K562 (cell line): ENCODE measurements at regions not wholly inside any gene's neighbourhood (a gene's known extent, or its start where the extent isn't known, plus 50 kb on each side); places are given as distances from the start of the nearest gene placed in this dataset.

Experiments used
- ATAC-seq: fragments of 200-7000 bp; cut with Tn5 transposase; 3 replicates; pipeline ENCODE4 v1.9.1; 2020; ENCODE audit warnings: moderate library complexity
- BruUV-seq: library from RNA; stranded (reverse); fragments of 400-500 nt; replicated peaks from 2 replicates; lab custom pipeline; 2021; lab: Mats Ljungman, UMichigan
- CTCF ChIA-PET: fragments of 300-600 bp; formaldehyde crosslinking; extraction: SDS; loops from one replicate; lab custom pipeline; 2021; ENCODE audit warnings: low intra/inter-chr PET ratio; lab: Yijun Ruan, JAX
- POLR2A ChIA-PET: fragments of 300-600, 350-650 bp; sonication (Branson Sonifier 250); formaldehyde crosslinking; extraction: SDS; loops from one replicate; lab custom pipeline; 2021; ENCODE audit warnings: antibody characterized with exemption, inconsistent platforms; lab: Yijun Ruan, JAX
- DNase-seq, 4 experiments: peaks; one replicate each; pipeline versions ENCODE4 v3.0.0 to v3.0.0-alpha.2; 2011 to 2018; ENCODE audit warnings: low spot score in 3 of 4, mixed read lengths in 3 of 4; ENCODE audit errors: extremely low read depth in 1 of 4
- FAIRE-seq: peaks from 2 replicates; lab custom pipeline; 2011; peaks lifted over from hg19 to GRCh38; lab: Jason Lieb, UNC
- H2AFZ ChIP-seq: 2 replicates; pipeline ENCODE4 v1.6.0; 2011; ENCODE audit warnings: low read depth, low read length, control low read depth, inconsistent platforms
- H3K27ac ChIP-seq: fragments of 200-600 bp; 3 replicates; pipeline ENCODE4 v1.8.0; 2011; ENCODE audit warnings: low read depth, mild to moderate bottlenecking, control low read depth, inconsistent platforms, low read length, moderate library complexity, mixed read lengths; ENCODE audit errors: extremely low read depth
- H3K27me3 ChIP-seq, 2 experiments: fragments of 300-600 bp in 1 of 2; 2 replicates in 1 of 2; 3 replicates in 1 of 2; pipeline versions ENCODE4 v1.6.0 to v1.8.0; 2011; ENCODE audit warnings: inconsistent platforms in 2 of 2, low read length in 2 of 2, mild to moderate bottlenecking in 1 of 2, mixed read lengths in 1 of 2, moderate library complexity in 1 of 2; ENCODE audit not compliant: control insufficient read depth in 2 of 2, insufficient read depth in 2 of 2
- H3K36me3 ChIP-seq: fragments of 300-600 bp; 3 replicates; pipeline ENCODE4 v1.8.0; 2011; ENCODE audit warnings: mild to moderate bottlenecking, low read length, inconsistent platforms; ENCODE audit not compliant: control insufficient read depth, insufficient read depth
- H3K4me1 ChIP-seq, 2 experiments: fragments of 200-600 bp in 1 of 2; replicated peaks in 1 of 2; 2 replicates in 1 of 2; 3 replicates in 1 of 2; pipeline versions ENCODE4 v1.5.1 to v1.8.0; 2011; ENCODE audit warnings: inconsistent platforms in 2 of 2, low read length in 2 of 2, mild to moderate bottlenecking in 1 of 2, mixed read lengths in 1 of 2, moderate library complexity in 1 of 2; ENCODE audit not compliant: control insufficient read depth in 2 of 2, insufficient read depth in 2 of 2
- H3K4me2 ChIP-seq: 2 replicates; pipeline ENCODE4 v1.6.1; 2011; ENCODE audit warnings: low read length, control low read depth, inconsistent platforms, mixed read lengths; ENCODE audit not compliant: insufficient read depth
- H3K4me3 ChIP-seq: fragments of 200-600 bp; sonication (generic), shearing (Covaris generic); 2 replicates; pipeline ENCODE4 v1.5.1; 2016; ENCODE audit warnings: control low read depth, inconsistent platforms
- H3K79me2 ChIP-seq: fragments of 200-600 bp; 3 replicates; pipeline ENCODE4 v1.8.0; 2011; ENCODE audit warnings: low read length, inconsistent platforms; ENCODE audit not compliant: control insufficient read depth, insufficient read depth
- H3K9ac ChIP-seq, 2 experiments: 2 replicates each; pipeline versions ENCODE4 v1.6.0 to v1.6.1; 2011; ENCODE audit warnings: low read depth in 2 of 2, low read length in 2 of 2, control low read depth in 1 of 2, inconsistent platforms in 1 of 2, mild to moderate bottlenecking in 1 of 2, mixed read lengths in 1 of 2; ENCODE audit not compliant: insufficient read depth in 1 of 2
- H3K9me1 ChIP-seq: one replicate; pipeline ENCODE4 v1.6.0; 2011; ENCODE audit warnings: inconsistent platforms, mild to moderate bottlenecking, low read length, moderate library complexity; ENCODE audit not compliant: control insufficient read depth, insufficient read depth
- H3K9me3 ChIP-seq: replicated peaks from 2 replicates; pipeline ENCODE4 v1.5.1; 2011; ENCODE audit warnings: low read depth, low read length, inconsistent platforms; ENCODE audit not compliant: control insufficient read depth, insufficient read depth
- H4K20me1 ChIP-seq: replicated peaks from 2 replicates; pipeline ENCODE4 v1.6.1; 2011; ENCODE audit warnings: low read length, inconsistent platforms, mixed read lengths; ENCODE audit not compliant: control insufficient read depth, insufficient read depth
- ETV6 ChIP-seq, 3 experiments: fragments of 150-350 bp in 1 of 3; sonication (generic) in 1 of 3; formaldehyde crosslinking in 1 of 3; IDR thresholded peaks; 2 replicates each; pipeline versions ENCODE4 v1.6.1 to v1.8.0; 2014 to 2022; ENCODE audit warnings: borderline replicate concordance in 2 of 3, low read depth in 2 of 3, antibody characterized with exemption in 1 of 3, low read length in 1 of 3, mild to moderate bottlenecking in 1 of 3, missing genetic modification reagents in 1 of 3
- MNT ChIP-seq, 2 experiments: fragments of 450-650 bp; conservative IDR thresholded peaks; 2 replicates each; pipeline ENCODE4 v1.6.1; 2017; ENCODE audit warnings: mild to moderate bottlenecking in 2 of 2, moderate library complexity in 2 of 2
- NFE2L1 ChIP-seq: fragments of 450-650 bp; IDR thresholded peaks from 2 replicates; pipeline ENCODE4 v1.6.1; 2016; ENCODE audit warnings: missing genetic modification characterization, low read depth, mild to moderate bottlenecking, missing compliant biosample characterization, moderate library complexity, borderline replicate concordance
- PRMT5 ChIP-seq: sonication (generic); formaldehyde crosslinking; IDR thresholded peaks from 2 replicates; pipeline ENCODE4 v1.5.0; 2020; ENCODE audit warnings: missing genetic modification reagents
- TAF9B ChIP-seq: fragments of 450-650 bp; IDR thresholded peaks from 2 replicates; pipeline ENCODE4 v1.6.1; 2018; ENCODE audit warnings: mild to moderate bottlenecking; ENCODE audit not compliant: partially characterized antibody
- ZNF165 ChIP-seq: fragments of 250-450 bp; sonication (Bioruptor Pico); IDR thresholded peaks from 2 replicates; pipeline ENCODE4 v1.4.0; 2020; ENCODE audit warnings: borderline replicate concordance
- WGBS: fragments of 100-300 bp; shearing (Covaris generic); methylation state at CpG from one replicate; pipeline ENCODE4 v1.1.6; 2016; ENCODE audit warnings: low coverage, mixed read lengths; ENCODE audit not compliant: insufficient coverage; ENCODE audit errors: missing lambda C conversion rate; 5-methylcytosine and 5-hydroxymethylcytosine counted together
- in situ Hi-C: fragments of 300-500 bp; cut with MboI; formaldehyde crosslinking; loops from 4 replicates; pipeline ENCODE4 v1.15.0; 2018; ENCODE audit warnings: inconsistent platforms, mixed read lengths
- intact Hi-C: fragments of 100-400 bp; cut with micrococcal nuclease; formaldehyde crosslinking; loops from 2 replicates; pipeline ENCODE4 v1.14.2; 2022
- TF ChIP-seq, protein P1 (sequence below): fragments of 250-450 bp; sonication (Bioruptor Pico); IDR thresholded peaks from 2 replicates; pipeline ENCODE4 v1.6.1; 2021; ENCODE audit warnings: mild to moderate bottlenecking

- H3K9me1 ChIP-seq: no peaks in the 10 kb centered on the region
- H3K4me3 ChIP-seq: no peak overlapping the region
- H3K36me3 ChIP-seq: no peaks in the 10 kb centered on the region
- ChIA-PET CTCF (no interaction called here), POLR2A (no interaction called here)
- H3K27me3 ChIP-seq: no peaks in the 10 kb centered on the region
- 0% methylated on average over 3 of the region's 3 CpGs for WGBS
- H3K9ac ChIP-seq: no peak overlapping the region
- no peaks in the 10 kb centered on the region for H4K20me1 ChIP-seq
- TF ChIP-seq TAF9B (no peak), MNT (conservative IDR thresholded peaks at IDR 0.05) (no peak), PRMT5 (CRISPR knock-in tag) (no peak), NFE2L1 (tag) (no peak), ETV6 (IDR thresholded peaks at IDR 0.05; ENCODE audit: borderline replicate concordance in 1 of 2, low read depth in 2 of 2, low read length in 1 of 2) (no peak), ETV6 (CRISPR knock-in tag; IDR thresholded peaks at IDR 0.05; ENCODE audit: borderline replicate concordance) (no peak), ZNF165 (CRISPR knock-in tag) (no peak)
- TF ChIP-seq, protein P1, sequence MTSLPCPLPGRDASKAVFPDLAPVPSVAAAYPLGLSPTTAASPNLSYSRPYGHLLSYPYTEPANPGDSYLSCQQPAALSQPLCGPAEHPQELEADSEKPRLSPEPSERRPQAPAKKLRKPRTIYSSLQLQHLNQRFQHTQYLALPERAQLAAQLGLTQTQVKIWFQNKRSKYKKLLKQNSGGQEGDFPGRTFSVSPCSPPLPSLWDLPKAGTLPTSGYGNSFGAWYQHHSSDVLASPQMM (CRISPR knock-in tag): no peak
- FAIRE-seq (no peak), ATAC-seq (no peak), DNase-seq (no peak)
- H3K4me2 ChIP-seq: no peak overlapping the region
- H3K4me1 ChIP-seq: no peaks in the 10 kb centered on the region
- H3K79me2 ChIP-seq: no peaks in the 10 kb centered on the region
- in situ Hi-C loops (no loop called here), intact Hi-C loops (no loop called here)
- no peaks in the 10 kb centered on the region for H3K9me3 ChIP-seq
- H2AFZ ChIP-seq: no peak overlapping the region
- no peak overlapping the region for H3K27ac ChIP-seq
- BruUV-seq: no TSS peak
These were observed 68.4 kb upstream of the ZNF716 start for GRCh38 chr7:57381581-57381980.
